CD1c-positive myeloid dendritic cell (primary cell): ENCODE measurements at regions not wholly inside any gene's neighbourhood (a gene's known extent, or its start where the extent isn't known, plus 50 kb on each side); places are given as distances from the start of the nearest gene placed in this dataset.
"Not testable (repeated sequence)": the region's sequence is repeated elsewhere in the genome, so short reads cannot be mapped to it uniquely, and the experiment has no call there.

Experiments used
- DNase-seq: peaks from one replicate; pipeline ENCODE4 v3.0.0-alpha.2; 2016; ENCODE audit errors: extremely low spot score

- DNase-seq: no peak
These were observed 254.2 kb downstream of the PLOD2 start for GRCh38 chr3:145906755-145907154.

- DNase-seq: no peak
These were observed 250.0 kb downstream of the PLOD2 start for GRCh38 chr3:145911016-145911415.

- DNase-seq: no peak
These were observed 245.2 kb downstream of the PLOD2 start for GRCh38 chr3:145915787-145916186.

GRCh38 chr3:145927736-145928135 lies 233.2 kb downstream of the PLOD2 start:
- not testable (repeated sequence) for DNase-seq

GRCh38 chr3:145936971-145937370 lies 224.0 kb downstream of the PLOD2 start:
- no peak for DNase-seq

- DNase-seq: no peak
These were observed 221.6 kb downstream of the PLOD2 start for GRCh38 chr3:145939431-145939830.

GRCh38 chr3:145942052-145942451 lies 218.9 kb downstream of the PLOD2 start:
- no peak for DNase-seq

GRCh38 chr3:145943952-145944351 lies 217.0 kb downstream of the PLOD2 start:
- DNase-seq: no peak

- no peak for DNase-seq
These were observed 209.5 kb downstream of the PLOD2 start for GRCh38 chr3:145951441-145951840.

GRCh38 chr3:145952536-145952935 lies 208.4 kb downstream of the PLOD2 start:
- no peak for DNase-seq

- no peak for DNase-seq
These were observed 207.7 kb downstream of the PLOD2 start for GRCh38 chr3:145953316-145953715.

GRCh38 chr3:145959457-145960088 lies 201.4 kb downstream of the PLOD2 start:
- DNase-seq: no peak

- no peak for DNase-seq
These were observed 197.9 kb downstream of the PLOD2 start for GRCh38 chr3:145963111-145963510.

GRCh38 chr3:145967043-145967442 lies 193.9 kb downstream of the PLOD2 start:
- no peak for DNase-seq

GRCh38 chr3:145971186-145971585 lies 189.8 kb downstream of the PLOD2 start:
- DNase-seq: no peak

- no peak for DNase-seq
These were observed 188.1 kb downstream of the PLOD2 start for GRCh38 chr3:145972851-145973250.

- DNase-seq: no peak
These were observed 179.9 kb downstream of the PLOD2 start for GRCh38 chr3:145981056-145981455.

GRCh38 chr3:145983101-145983500 lies 177.9 kb downstream of the PLOD2 start:
- no peak for DNase-seq
